ENCODE measurements at regions not wholly inside any gene's neighbourhood (a gene's known extent, or its start where the extent isn't known, plus 50 kb on each side); places are given as distances from the start of the nearest gene placed in this dataset.
A peak's percentile ranks its signal among the peaks of the same experiment; 100 is the strongest.

DNA sequence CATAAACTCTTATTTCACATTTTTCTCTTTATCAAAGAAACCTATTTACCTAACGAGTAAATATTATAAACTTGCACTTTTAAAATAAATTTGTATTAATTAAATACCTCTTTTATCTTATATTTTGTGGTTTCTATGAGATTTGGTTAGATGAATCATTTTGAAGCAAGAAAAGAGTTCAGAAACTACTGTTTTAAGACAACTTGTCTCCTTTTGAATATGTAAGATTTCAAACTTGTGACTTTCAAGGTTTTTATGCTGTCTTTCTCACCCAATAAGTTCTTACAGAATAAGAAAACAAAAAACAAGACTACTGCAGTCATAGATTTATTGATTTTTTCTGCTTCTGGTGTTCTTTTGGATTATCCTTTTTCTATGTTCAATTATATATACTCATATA, 339.0 kb downstream of the SNAPC1 start:
- DNase-seq = no peak

DNA sequence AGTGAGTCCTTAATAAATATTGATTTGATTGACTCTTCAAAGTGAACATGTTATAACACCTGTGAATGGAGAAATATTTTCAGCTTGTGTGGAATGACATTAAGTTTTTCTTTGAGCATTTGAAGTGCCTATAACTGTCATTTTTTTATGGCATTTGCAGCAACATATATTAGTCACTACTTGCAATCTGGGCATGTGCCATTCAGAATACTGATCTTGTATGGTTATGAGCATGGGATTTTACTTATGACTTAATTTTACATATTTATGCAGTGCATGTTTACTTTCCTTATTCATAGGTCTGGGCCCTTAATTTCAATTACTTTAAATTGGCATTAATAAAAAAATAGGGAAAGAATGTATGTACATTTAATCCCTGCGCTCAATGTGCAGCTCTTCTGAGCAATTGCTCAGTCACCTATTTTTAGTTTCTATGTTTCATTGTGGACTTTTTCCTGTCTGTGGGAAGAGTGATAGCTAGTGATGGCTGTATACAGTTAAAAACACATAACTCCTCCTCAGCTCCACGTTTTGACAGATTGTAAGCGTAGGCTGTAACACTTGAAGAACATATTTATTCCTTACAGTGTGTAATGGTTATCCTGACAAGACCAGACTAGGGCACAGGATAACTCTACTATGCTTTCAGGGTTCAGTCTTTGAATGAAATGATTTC, 339.6 kb downstream of the SNAPC1 start:
- DNase-seq = no peak

DNA sequence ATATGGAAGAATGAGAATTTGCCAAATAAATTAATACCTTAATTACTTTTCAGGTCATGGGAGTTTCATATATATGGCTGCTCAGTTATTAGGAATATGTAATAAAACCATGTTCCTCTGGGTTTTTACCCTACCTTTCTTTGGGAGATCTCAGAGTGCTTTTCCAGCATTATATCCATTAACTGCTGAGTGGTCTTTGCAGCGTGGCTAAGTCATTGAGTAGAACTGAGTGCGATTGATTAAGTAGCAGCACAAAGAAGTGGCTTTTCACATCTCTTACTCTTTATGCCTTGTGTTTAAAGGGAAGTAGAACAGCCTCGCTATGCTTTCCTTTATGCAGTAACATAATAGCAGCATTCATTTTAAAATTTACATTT, 340.1 kb downstream of the SNAPC1 start:
- no peak for DNase-seq

DNA sequence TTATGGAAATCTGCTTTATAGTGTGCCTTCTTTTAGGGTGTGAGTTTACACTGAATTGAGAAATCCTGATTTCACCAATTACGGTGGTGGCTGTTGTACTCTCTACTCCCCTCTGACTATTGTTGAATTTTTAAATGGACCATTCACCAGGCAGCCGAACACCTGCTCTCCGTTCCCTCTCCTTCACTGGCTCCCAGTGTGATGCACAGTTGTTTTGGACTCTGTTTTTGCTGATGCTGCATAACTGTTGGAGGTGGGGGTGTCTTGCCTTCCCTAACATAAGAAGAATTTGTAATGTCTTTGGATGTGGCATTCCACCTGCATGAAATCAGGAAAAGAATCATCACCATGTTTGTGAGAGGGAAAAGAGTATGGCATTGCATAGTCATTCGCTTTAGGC, 341.2 kb downstream of the SNAPC1 start:
- DNase-seq = no peak

DNA sequence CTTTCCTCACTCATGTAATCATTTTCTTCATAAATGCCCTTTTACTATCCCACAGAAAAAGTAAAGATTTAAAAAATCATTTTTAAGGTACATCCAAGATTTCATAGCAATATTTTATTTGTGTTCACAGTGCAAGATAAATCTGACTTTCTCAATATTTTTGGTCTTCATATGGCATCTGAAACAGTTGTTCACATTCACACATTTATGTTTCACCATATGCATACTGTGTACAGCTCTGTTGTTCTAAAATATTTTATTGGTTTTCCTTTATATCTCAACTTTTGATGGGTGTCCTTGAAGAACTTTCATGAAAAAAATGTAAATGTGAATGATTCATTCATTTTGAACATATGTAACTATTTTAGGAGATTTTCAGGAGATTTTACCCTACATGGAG, 348.7 kb downstream of the SNAPC1 start:
- DNase-seq = no peak

DNA sequence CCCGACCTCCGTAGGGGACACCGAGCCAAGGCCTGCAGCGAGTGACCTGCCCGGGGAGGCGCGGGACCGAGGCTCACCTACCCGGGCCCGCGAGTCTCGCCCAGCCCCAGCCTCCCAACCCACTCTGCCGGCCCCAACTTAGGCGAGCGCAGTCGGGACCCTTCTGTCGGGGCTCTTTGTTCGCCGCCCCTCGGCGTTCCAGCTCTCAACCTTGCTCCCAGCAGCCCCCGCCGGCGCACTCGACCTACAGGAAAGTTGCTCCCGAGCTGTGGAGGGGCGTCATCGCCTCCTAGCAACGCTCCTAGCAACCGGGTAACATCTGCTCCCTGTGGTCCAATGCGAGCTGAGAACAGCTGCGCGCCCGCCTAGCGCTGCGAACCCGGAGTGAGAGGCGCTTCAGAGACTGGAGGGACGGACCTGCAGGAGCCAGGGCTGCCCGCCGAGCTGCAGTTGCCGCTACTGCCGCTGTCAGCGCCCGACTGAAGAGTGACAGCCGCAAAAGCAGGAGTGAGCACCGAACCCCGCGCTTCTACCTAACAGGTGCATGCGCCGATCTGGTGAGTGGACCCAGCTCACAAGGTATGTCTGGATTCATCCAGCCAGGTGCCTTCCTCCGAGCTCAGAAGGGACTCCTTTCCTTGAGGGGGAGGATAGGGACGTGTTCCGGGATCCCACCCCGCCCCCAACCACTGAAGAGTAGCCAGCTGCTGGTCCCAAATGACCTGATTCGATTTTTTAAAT, 355.0 kb downstream of the SNAPC1 start:
- DNase-seq = peak; percentile 96

DNA sequence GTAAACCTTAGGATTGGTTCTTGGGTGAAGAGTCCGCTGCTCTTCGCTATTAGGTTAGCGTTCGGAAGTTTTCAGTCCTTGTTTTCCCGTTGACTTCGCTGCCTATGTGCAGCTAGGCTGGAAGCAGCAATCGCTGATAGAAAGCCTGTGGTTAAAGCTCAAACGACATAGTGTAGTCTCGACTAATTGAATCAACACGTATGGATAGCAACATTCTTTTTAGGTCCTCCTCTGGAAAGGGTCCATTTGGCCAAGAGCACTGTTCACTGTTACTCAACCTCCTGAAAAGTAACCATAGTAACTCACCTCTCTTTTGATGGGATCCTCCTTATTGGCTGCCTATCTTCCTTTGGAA, 355.5 kb downstream of the SNAPC1 start:
- no peak for DNase-seq

DNA sequence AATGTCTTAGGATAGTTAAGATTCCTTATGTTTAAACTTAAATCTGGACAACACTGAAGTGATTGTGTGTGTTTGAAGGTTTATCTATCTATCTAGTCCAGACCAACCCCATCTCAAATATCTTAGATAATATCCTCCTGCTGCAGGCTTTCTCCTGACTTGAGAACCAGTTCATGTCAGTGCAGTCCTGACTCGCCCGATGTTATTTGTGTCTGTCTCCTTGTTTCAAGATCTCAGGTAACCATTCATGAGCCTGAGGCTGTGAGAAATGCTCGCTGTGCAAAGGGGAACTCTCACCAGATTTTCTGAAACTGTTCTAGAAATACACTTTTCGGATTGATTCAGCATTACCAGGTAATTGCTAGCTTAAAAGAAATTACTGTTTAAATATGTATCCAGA, 356.2 kb downstream of the SNAPC1 start:
- DNase-seq = no peak

DNA sequence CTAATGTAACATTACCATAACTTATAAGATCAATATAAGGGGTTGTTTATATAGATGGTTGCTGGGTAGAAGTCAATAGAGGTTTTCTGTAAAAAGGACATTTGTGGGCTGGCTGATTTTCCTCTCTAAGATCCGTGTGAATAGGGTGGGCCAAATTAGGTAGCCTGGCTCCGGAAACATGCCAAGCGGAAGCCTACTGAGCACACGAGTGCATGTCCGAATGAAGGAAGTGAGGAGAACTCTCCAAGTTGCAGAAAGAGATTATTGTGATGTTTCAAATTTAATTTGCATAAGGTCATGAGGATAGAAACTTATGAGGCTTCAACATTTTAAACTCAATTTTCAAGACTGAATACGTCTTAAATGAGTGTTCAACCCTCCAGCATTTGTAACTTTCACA, 356.7 kb downstream of the SNAPC1 start:
- DNase-seq = no peak

DNA sequence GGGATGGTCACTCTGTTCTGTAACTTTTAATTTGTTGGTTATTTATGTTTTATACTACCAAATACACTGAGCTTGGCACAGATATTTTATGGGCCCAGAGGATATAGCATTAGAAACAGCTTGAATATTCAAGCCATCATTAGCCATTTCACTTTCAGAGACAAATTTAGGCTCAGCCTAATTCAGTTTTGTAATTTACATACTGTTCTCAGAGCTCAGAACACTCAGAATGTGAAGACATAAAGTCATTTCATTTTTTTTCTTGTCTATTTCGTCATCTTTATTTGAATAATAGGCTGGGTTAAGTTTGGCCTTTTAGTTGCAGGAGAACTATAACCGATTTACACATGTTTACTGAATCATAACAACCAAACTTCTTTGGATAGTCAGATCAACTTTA, 361.7 kb downstream of the SNAPC1 start:
- no peak for DNase-seq

DNA sequence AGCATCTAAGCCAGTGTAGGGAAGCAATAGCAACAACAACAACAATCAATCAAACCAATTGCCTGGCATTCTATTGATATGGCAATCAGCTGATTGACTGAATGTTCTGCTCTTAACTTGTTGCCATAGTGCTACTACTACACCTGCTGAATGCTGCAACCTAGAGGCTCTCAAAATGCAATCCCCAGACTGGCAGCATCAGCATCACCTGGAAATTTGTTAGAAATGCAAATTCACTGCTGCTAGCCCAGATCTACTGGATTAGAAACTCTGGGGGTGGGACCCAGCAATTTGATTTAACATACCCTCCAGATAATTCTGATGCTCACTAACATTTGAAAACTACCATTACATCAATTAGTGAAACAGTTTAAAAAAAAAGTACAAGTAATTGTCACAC, 363.6 kb downstream of the SNAPC1 start:
- no peak for DNase-seq

DNA sequence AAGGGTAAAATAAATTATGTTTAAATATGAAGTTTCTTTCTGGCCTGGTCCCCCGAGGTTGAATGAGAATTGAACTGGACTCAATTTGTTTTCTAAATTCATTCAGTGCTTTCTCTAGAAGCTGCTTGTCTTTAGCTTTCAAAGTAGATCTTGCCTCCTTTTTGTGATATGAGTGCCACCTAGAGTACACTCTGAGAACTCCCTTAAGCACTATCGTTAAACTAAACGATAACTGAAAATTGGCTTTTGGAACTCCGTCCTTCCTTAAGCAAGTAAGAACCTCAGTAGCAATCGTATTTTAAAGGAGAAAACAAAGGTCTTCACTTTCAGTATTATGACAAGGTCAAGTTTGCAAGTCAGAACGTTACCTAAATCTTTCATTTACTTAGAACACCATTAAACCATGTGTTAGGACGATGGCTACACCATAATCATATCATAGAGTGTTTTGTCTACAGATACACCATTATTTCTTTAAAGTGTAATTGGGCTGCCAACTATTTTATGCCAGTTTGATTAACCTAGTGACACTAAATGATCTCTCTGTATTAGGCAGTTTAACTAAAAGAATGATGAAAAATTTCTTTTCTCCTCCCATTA, 364.8 kb downstream of the SNAPC1 start:
- peak; percentile 71 for DNase-seq

DNA sequence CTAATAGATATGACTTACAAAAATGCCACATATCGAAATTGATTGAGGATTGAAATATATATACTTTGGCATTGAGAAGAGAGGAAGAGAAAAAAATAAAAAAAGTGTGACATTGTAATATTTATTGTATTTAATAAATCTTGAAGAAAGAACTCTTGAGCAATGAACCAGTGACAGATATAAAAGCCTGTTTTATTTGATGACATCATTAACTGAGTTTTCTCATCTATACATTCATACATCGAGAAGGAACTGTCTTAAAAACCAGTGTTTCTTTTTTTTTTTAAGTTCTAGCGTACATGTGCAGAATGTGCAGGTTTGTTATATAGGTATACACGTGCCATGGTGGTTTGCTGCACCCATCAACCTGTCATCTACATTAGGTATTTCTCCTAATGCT, 368.2 kb downstream of the SNAPC1 start:
- DNase-seq = no peak

DNA sequence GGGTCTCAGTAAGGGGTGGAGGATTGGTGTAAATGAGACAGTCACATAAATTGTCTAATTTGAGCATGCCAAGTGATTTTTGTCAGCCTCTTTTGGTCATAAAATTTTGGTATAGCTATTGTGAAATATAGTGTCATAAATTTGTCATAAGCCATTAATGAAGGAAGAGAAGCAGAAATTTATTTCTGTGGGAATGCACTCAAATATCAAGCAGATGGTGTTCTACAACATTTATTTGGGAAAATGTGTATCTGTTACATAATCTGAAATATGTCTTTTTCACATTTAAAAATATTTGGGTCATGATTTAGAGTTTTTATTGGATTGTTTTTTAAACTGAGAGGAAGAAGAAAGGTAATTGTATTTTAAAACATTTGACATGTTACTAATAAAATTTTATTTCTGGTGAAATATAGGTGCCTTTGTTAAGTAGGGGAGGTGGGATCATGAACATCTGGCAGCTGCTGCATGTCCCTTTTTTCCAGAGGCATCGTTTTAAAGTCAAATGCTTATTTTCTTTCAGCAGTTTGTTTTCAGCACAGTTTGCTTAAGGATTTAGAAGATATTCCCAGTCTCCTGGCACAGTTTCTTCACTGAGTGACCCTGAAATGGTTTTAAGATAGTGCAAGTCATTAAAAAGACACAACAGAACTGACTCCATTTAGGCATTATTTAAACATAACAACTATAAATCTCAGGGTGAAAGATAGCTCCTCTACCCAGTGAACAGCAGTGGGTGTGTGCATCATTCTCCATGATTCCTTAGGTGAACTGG, 371.7 kb downstream of the SNAPC1 start:
- peak; percentile 18 for DNase-seq

DNA sequence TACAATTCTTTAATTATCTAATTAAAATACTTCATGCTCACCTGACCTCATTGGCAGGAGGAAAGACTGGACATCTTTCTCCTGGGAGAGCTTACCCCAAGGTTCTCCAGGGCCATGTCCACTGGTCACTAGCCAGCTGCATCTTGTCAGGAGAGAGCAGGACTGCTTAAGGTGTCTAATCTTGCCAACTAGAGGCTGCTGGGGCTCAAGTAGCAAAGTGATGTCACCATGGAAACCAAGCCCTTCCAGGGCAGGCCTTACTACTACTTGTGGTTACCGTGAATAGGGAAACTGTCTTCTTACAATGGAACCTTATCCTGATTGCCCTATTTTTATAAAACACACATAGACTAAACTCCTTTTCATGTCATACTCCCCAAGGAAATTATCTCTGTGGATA, 376.4 kb downstream of the SNAPC1 start:
- DNase-seq = no peak

DNA sequence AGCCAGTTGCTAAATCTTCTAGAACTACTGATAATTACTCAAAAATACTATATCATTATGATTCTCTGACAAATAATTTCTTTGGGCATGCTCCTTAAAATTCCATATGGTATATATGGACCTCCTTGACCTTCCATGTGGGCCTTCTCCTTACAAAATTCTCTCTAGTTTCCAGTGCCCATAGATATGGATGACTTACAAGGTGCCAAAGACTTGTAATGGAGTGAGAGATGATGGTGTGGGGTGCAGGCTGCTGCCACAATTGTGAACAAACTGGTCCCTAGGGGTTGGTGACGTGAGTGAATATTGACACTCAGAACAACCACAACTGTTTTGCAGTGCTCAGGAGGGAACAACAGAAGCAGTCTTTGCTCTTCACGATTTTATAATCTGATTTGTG, 378.9 kb downstream of the SNAPC1 start:
- DNase-seq = no peak

DNA sequence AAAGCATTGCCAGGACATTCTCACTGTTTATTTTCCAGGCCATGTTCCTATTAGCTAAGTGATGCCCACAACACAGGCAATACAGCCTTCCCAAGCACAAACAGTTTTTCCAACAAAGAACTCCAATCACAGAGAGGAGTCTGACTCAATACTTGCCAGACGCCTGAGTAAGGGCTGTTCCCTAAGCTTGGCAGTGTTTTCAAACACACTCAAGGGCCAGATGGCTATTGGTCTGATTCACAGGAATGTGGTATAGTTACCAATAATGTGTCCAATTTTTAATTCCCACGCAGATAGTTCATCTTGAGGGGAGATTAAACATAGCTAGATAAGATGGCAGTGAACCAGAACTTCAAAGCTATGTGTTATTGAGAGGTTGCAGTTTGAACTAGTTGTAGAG, 381.0 kb downstream of the SNAPC1 start:
- no peak for DNase-seq

DNA sequence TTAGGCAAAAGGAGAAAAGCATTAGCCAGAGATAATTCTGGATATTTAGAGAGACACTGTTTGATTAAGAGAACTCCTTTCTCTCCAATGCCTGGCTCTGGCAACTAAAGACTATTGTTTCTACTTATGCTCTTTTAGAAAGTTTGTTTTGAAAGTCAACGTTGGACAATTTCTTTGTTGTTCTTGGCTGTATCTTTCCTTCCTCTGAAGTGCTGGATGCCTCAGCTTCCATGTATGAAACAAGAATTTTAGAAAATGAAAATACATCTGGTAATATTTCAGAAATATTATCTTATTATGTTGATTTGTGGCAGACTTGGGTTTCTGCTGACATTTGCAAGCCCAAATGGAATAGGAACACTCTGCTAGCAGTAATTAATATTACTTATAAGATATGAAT, 382.6 kb downstream of the SNAPC1 start:
- no peak for DNase-seq

DNA sequence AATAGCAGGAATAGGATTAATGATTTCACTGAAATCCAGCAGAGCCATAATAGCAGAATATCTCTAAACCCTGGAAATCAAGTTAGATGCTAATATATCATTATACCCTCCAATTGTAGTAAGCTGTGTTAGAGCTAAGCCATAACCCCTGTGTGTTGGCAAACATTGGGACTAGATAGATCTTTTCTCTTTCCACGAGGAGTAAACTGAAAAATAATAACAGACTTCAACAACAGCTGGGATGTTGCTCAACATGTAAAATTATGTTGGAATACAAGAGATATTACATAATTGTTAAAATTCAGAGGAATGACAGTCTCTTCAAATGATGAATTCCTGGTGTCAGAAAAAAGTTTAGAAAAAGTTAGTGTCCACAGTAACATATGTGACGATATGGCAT, 383.8 kb downstream of the SNAPC1 start:
- DNase-seq = no peak

DNA sequence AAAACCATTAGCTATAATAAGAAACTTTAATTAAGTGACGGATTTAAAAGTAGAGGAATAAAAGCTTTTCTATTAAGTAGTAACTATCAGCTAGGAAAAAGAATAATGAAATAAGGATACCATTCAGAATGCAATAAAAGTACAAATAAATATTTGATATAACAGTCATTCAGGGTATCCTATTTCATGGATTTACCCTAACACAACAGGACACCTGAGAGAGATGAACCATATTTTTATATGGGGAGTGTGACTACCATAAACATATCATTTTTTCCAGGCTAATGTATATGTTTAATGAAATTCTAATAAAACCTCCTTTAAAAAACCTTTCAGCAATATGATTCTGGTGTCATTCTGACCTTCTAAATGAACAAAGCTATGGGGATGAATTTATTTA, 393.8 kb downstream of the SNAPC1 start:
- no peak for DNase-seq

DNA sequence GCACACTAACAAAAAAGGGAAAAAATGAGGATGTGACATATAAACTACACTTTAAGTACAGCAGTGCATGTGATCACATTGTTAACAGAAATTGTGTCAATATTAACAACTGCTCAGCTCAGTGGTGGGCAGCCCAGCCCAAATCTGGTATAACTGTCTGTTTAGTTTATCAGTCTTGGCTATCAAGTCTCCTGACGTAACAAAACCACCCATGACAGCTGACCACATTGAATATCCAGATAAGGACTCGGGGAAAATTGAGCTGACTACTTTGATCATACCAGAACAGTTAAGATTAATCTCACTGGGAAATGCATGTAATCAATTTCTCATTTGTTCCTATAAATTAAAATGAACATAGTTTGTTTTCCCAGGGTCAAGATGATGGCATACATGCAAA, 396.6 kb downstream of the SNAPC1 start:
- DNase-seq = no peak

DNA sequence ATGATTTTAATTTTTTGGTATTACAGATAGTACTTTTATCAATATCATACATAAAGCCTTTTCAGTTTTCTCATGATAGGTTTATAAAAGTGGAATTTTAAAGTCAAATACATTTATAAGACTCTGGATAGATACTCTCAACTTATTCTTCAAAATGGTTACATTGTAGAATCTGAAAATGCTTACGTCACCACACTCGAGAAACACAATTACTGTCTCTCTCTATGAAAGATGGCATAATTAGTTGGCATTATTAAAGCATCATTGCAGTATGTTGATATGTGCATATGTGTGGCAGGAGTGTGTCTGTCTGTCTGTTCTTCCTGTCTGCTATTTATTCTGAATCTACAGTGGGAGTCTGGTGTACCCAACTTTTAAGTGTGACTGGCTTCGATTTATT, 397.1 kb downstream of the SNAPC1 start:
- no peak for DNase-seq

DNA sequence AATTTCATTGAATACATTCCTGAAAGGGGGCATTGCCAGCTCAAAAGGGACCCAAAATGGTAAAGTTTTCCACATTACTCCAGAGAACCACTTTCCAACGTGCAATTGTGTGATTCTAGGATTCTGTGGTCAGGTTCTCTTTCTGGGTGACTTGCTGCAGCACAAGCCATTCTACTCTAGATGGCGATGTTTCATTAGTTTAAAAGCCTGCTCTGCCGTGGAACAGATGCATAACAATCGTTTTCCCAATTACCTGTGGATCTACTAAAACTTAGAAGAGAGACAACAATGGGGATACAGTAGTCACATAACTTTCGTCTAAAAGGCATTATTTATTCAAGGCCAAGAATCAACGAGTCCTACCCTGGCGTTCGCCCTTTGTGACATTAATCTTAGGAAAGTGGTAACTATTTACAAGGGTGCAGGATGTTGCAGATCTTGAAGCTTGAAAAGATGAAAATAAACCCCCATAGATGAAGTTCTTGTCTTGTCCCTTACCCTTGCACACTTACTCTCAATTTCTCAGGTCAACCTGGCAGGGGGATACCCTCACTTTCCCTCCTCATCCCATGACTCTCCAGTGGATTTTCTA, 400.9 kb downstream of the SNAPC1 start:
- peak; percentile 76 for DNase-seq

Data from NCI-H2171 (cell line).